NOMO-1 treated with DMSO at 0.1 percent for 48 hours (cell line): ENCODE measurements at regions not wholly inside any gene's neighbourhood (a gene's known extent, or its start where the extent isn't known, plus 50 kb on each side); places are given as distances from the start of the nearest gene placed in this dataset.
A peak's percentile ranks its signal among the peaks of the same experiment; 100 is the strongest.

ENCODE experiments used
- DNase-seq: peaks from one replicate; lab custom pipeline; 2025; ENCODE audit not compliant: unreplicated experiment; lab: John Stamatoyannopoulos, UW

DNA sequence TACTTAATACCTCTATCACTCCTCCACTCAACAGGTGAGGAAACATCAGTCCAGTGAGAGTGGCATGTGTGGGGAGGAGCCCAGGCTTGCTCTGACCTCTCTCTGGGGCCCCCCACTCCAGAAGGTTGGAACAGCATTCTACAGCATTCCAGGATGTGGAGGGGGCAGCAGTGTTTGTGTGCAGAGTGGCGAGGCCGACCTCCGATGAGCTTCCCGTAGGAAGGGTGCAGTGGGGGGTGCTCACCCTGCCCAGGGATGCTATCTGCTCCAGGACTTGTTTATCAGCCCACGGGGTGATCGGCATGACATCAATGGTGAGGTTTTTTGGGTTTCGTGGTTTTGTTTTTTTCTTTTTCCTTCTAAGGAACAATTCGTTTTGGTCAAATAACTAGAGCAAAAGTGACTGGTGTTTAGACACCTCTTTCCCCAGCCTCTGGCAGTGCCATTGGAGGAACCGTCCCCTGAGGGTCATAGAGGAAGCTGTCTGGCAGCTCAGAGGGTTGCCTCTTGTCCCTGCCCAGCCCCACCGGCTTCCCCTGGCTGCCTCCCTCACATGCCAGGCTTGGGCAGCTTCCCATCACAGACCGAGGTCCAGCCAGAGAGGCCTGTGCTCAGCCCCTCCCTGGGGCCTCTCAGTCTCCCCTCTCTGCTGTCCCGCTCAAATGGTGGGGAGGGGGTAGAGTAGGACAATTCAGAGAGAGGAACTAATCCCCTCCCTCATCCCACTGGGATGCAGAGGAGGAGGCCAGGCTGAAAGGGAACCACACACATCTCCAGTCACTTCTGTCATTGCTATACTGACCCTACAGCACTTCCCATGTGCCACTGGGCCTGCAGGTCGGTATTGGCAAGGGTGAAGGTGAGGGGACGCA lies 96.5 kb downstream of the ZFP36L2 start:
- peak; percentile 59 for DNase-seq

DNA sequence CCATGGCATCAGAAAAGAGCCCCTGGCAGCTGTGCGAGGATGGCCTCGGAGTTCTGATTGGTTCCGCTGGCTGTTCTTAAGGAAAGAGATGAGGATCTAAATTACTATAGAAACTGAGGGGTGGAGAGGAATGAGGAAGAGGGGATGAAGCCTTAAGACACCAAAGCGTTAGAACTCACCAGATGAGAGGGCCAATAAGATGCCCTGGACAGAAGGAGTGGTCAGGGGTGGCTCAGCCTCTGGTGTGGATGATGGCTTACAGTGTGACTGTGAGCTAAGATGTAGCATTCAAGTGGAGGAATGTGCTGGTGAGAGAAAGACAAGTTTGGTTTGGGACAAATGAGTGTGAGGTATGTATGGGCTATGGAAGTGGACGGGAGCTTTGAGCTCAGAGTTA lies 97.8 kb downstream of the ZFP36L2 start:
- DNase-seq: no peak

DNA sequence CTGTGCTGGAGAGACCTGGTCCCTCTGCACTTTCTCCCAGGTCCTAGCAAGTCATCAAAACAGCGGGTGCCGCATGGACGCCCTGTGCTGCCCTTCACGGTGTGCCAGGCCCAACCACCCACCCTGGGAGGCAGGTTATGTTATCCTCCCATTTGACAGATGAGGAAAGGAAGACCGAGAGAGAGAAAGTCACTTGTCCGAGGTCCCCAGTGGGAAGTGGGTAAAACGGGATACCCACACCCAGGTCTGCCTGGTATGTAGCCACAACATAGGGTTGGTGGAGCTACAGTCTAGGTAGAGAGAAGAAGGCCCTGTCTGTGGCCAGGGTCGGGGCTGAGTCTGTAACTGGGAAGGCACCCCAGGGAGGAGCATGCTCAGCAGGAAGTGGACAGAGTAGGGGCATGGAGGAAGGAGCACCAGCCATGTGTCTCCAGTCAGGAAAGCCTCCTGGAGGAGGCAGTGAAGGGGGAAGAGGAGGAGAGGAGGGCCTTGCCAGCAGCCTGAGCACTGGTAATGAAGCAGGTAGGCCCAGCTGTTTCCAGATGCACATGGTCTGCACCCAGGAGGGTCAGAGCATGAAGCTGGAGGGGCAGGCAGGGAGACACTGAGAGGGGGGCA lies 98.4 kb downstream of the ZFP36L2 start:
- no peak for DNase-seq

DNA sequence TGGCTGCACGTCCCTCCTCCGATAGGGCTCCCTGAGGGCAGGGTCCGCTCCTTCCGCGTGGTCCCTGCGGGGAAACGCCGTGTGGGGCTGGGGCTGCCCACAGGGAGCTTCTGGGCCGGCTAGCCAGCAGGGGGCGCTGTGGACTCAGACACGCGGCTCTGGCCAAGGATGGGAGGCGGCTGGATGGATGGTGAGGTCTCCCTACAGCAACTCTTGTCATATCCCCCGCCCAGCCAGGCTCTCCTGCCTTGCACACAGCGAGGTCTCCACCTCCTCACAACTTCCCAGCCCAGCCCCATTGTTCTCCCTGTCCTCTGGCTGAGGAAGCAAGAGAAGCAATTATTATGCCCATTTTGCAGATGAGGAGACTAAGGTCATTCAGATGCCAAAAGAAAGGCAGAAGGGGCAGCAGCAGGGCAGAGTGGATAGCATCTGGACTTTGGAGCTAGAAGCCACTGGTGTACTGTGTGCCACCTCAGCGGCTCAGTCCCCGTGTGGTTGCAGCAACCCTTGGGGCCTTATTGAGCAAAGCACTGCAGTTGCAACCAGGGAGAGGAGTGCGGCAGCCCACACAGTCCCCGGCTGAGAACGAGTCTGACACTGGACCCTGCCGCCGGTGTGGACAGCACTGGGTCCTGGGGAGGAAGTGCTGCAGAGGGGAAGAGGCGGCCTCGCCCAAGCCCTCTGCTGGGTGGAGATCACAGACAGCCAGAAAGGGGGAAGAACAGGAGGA lies 99.0 kb downstream of the ZFP36L2 start:
- peak; percentile 77 for DNase-seq

DNA sequence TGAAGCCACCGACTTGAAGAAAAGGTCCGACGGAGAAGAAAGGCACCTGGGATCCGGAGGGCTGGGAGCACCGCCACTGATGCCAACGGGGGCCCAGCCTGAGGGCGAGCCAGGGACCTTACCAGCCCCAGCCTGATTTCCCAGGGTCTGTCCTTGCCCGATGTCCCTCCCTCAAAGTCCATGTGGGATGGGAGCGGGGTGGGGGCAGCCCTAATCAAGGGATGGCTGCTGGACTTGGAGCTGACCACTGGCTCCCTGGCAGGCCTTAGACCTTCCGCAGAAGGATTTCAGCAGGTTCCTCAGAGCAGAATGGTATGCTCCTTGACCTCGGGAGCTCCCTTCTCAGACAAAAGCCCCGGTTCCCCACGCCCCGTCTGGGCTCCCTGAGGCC lies 99.6 kb downstream of the ZFP36L2 start:
- DNase-seq: no peak

DNA sequence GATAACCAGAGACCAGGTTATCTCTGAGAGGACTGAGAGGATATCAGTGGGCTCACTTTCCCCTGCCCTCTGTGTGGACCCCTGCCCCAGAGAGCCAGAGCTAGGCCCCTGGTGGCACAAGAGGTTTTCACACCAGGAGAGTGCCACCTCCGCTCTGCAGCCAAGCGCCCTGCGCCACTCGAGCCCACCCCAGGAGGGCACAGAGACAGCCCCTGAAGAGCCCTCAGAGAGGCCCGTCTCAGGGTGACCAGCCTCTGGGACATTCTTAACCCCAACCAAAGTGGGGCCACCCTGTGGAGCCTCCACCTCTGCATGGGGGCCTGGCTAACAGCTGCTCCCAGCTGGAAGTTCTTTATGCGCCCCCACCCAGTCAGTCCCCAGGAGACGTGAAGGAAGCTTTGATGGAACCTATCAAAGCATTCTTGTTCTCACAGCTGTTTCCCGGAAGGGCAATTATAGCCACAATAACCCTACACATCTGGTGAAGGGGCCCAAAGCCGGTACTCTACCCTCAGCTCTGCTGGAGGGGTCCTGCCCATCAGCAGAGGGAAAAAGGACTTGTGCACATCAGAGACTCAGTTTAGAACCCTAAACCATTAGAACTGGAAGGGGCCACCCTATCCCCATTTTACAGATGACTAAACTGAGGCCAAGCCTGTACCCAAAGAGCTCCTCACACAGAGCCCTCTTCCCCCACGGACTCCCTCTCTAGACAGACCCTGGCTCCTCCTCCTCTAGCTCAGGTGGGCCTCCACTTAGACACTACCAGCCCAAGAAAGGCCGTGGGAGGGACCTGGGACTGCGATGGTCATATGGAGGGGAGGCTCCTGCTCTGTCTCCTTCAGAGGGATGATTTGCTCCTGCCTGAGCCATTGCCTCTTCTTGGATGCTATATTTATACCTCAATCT lies 101.1 kb downstream of the ZFP36L2 start:
- DNase-seq: no peak

DNA sequence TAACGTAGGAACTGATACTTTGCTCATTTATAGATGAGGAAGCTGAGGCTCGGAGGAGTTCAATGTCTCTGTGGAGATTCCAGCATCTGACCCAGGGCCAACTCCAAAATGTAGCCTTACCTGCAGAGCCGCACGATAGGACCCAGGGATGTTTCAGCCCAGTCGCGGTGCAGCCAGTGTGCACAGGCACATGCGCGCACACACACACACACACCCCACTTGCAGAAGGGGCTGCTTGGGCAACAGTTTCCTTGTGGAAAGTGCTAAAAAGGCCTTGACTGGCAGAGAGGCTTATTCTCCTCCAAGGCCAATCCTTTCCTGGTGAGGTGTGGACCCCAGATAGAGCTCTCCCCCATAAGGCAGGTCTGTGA lies 101.7 kb downstream of the ZFP36L2 start:
- peak; percentile 16 for DNase-seq

DNA sequence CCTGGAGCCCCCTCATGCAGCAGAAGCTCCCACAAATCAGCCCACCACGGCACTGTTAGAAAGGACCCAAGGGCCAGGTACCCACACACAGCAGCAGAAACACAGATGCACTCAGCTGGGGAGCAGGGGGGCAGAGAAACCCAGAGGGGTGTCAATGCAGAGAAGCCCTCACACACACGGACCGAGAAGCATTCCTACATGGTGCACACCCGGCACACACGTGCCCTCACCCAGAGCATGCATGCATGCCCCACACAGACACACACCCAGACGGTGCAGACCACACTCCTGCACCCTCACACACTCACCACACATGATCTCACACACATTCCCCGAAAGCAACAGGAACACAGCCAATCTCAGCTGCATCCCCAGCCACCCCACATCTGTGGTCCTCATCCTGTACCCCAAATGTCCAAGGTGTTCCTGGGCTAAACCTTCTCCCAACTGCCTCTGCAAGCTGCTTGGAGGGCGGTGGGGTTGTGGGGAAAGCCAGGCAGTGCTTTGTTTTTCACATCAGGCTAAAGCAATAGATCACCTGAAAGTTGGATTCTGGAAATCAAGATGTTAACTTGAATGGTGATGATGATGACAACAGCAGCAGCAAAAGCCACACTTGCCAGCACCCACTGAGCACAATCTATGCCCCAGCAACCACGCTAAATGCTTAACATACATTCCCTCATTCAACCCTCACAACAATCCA lies 102.3 kb downstream of the ZFP36L2 start:
- no peak for DNase-seq

DNA sequence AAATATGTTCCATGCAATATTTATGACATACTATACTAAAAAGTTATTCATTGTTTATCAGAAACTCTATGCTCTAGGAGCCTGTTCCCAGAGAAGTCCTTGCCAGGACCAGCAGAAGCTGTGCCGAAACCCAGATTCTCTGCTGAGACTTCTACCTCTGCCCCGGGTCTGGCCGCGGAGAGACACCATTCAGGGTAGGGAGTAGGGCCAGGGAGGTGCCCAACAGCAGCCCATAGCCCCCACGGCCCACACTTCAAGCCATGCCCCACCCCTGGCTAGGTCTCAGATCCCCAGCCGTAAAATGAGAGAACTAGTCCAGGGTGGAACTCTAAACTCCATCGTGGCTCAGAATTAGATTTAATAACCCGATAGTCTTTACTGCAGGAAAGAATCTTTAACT lies 102.9 kb downstream of the ZFP36L2 start:
- no peak for DNase-seq

DNA sequence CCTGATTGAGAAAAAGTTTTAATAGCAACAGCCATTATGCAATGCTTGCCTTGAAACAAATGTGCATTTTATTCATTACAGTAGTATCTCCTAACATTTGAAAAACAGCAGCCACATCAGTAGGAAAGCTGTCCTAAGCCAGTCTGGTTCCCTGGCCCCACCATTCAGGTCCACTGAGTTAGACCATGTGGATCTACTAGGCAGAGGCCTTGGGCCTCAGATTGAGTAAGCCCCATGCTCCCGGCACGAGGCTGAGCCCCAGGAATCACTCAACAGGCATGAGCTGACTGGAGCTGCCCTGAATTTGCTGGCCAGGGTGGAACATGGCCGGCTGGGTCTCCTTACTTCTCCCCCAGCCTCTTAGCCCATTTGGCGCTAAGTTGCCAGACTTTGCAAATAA lies 103.4 kb downstream of the ZFP36L2 start:
- DNase-seq: no peak

DNA sequence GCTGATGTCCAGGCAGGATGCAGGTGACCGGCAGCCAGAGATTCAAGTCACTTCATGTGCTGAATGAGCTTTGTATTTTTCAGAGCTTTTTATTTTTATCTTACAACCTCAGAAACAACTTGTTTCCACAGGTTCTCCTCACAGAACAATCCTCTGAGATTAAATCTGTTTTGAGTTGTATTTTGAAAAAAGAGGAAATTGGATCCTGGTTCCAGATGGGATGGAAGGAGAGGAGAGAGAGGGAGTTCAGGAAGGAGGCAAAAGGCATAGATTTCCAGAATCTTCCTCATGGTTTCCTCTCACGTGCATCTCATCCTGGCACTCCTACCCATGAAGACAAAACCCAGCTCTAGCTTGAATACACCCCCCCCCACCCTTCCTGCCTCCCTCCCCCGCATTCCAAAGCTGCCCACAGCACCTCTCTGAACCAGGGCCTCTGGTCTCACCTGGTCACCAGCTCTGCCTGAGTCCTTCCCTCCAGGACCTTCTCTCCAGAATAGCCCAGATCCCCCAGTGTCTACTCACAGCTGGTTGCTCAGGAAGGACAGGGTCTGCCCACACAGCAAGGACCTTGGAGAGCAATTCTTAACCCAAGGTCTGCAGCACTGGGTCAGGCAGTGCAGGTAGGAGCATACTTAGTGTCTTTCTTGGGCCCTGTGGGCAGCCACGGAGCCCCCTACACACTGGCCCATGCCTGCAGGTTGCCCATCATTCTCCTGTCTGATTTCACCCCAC lies 104.7 kb downstream of the ZFP36L2 start:
- DNase-seq: no peak

DNA sequence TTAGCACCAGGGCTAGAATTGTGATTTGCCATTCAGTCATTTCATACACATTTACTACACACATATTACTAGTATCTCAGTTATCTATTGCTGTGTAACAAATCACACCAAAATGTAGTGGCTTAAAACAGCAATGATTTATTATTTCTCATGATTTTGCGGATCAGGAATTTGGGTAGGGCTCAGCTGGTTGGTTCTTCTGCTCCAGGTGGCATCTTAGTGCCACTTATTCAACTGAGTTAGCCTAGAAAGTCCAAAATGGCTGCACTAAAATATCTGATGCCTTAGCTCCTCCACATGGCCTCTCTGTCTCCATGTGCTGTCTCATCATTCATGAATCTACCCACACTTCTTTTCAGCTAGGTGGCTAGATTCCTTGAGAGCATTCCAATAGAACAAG lies 107.1 kb downstream of the ZFP36L2 start:
- no peak for DNase-seq

DNA sequence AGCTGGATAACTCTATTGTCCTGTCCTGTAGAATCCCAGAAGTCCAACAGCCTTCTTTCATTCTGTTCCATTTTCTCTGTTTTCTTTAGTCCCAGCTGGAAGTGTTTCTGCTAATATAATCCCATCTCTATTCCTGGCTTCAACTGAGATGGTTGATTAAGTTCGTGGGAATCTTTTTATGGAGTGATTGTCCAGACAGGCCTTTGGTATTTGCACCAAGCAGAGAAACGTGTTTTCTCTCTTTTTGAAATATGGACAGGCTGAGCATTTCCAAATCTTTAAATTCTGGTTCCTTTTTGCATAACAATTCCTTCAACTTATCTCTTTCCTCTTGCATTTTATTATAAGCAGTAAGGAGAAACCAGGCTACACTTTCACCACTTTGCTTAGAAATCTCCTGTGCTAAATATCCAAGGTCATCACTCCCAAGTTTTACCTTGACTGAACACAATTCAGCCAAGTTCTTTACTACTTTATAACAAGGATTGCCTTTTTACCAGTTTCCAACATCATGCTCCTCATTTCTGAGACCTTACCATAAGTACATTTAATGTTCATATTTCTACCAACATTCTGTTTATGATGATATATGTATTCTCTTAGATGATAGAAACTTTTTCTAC lies 108.8 kb downstream of the ZFP36L2 start:
- no peak for DNase-seq

DNA sequence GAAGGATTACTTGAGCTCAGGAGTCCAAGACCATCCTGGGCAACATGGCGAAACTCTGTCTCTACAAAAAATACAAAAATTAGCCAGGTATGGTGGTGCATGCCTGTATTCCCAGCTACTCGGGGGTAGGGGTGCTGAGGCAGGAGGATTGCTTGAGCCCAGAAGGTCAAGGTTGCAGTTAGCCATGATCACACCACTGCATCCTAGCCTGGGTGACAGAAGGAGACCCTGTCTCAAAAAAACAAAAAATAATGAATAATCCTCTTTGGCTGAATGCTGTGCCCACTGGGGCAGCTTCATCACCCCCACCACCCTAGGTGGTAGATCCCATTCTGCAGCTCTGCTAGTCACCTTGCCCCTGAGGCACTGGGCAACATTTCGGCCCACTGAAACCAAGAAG lies 109.4 kb downstream of the ZFP36L2 start:
- DNase-seq: no peak

DNA sequence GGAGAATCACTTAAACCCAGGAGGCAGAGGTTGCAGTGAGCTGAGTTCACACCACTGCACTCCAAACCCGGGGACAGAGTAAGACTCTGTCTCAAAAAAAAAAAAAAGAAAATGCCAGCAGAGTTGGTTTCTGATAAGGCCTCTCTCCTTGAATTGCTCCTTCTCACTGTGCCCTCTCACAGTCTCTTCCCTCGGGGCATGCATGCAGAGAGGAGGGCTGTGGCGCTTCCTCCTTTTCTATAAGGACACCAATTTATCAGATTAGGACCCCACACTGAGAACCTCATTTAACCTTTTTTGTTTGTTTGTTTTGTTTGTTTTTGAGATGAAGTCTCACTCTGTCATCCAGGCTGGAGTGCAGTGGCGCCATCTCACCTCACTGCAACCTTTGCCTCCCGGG lies 110.5 kb downstream of the ZFP36L2 start:
- no peak for DNase-seq

DNA sequence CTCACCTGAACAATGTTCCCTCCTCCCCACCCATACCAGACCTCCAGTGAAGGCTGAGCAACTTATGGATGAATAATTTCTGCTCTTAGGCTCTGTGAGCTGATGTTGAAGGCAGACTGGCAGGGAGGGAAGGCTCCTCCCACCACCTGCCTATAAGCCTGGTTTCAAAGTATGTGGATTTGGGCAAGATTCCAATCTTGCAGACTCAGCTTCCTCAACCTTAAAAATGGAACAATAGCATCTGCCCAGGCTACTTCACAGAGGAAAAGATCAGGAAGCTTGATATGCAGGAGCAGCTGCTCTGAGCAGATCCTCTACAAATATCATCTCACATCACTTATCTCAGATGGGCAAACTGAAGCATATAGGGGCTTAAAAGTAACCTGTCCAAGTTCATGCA lies 112.2 kb downstream of the ZFP36L2 start:
- no peak for DNase-seq

DNA sequence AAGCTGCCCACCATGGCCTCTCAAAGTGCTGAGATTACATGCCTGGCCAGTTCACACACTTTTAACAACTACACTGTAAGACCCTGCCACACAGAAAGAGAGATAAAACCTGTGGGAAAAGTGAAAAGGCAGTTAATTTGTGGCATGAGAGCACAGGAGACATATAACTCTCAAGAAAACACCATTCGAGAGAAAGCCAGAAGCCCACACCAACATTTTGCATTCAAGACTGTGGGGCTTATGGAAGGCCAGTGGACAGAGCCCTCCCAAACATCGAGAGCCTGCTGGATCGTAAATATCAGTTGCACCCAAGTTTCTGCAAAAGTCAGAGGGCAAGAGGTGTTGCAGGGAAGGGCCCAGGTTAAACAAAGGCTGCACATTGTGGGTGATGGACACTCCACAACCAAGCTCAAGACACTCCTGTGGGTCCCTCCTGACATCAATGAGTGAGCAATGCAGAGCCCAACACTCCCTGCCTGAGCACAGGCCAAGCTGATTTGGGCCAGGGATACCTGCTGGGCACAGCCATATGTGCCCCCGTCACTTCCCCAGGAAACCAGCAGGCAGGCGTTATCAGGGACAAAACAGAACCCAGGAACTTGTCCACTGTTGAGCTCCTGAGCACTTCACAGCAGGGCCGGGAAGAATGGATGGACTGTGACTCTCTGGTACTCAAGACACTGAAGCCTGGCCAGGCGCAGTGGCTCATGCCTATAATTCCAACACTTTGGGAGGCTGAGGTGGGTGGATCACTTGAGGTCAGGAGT lies 114.4 kb downstream of the ZFP36L2 start:
- no peak for DNase-seq

DNA sequence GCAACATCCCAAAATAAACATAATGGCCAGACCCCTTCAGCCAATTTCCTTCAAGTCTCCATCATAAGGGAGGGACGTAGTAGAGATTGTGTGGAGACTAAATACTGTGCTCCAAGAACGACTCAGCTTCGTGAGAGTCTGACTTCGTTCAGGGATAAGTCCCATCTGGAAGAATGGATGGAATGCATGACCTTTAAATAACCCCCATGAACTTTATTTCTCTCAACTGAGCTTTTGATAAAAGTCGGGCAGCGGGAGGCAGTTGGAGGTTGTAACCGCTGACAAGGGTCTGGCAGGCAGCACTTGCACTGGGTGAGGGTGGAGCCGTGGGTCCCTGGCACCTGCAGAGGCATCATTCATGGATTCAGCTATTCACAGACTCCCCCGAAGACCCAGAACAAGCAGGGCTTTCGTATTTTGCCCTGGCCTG lies 115.9 kb downstream of the ZFP36L2 start:
- DNase-seq: no peak
